SK-N-SH (cell line): ENCODE measurements at regions not wholly inside any gene's neighbourhood (a gene's known extent, or its start where the extent isn't known, plus 50 kb on each side); places are given as distances from the start of the nearest gene placed in this dataset.

Experiments used
- ELF1 ChIP-seq: IDR thresholded peaks from 2 replicates; pipeline ENCODE4 v1.4.0; 2012
- TF ChIP-seq, protein P1 (sequence below): fragments of 200-600 bp; sonication (generic); IDR thresholded peaks from 2 replicates; pipeline ENCODE4 v1.6.1; 2017; ENCODE audit warnings: antibody characterized with exemption, mild to moderate bottlenecking, moderate library complexity

DNA sequence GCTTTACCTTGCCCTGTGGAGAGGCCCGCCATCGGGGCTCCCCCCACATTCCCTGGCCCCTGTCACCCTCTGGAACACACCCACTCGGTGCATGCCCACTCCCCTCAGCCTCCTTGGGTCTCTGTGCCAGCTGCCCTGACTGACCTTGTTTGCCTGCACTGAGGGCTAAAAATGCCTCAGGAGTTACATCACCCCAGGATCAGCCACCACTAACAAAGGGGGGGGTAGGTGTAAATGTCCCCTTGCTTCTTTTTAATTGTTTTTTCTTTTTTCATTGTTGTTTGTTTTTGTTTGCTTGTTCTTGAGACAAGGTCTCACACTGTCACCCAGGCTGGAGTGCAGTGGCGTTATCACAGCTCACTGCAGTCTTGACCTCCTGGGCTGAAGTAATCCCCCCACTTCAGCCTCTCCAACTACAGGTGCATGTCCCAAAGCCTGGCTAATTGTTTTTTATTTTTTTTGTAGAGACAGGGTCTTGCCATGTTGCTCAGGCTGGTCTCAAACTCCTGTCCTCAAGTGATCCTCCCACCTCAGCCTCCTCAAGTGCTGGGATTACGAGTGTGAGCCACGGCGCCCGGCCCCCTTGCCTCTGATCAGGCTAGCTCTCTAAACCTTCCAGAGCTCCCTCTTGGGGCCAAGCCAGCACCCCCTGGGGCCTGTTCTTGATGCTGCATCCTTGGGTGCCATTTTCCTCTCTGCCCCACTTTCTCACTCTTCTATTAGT is 297.1 kb downstream of the UQCRFS1 start:
- TF ChIP-seq ELF1: no peak
- TF ChIP-seq, protein P1, sequence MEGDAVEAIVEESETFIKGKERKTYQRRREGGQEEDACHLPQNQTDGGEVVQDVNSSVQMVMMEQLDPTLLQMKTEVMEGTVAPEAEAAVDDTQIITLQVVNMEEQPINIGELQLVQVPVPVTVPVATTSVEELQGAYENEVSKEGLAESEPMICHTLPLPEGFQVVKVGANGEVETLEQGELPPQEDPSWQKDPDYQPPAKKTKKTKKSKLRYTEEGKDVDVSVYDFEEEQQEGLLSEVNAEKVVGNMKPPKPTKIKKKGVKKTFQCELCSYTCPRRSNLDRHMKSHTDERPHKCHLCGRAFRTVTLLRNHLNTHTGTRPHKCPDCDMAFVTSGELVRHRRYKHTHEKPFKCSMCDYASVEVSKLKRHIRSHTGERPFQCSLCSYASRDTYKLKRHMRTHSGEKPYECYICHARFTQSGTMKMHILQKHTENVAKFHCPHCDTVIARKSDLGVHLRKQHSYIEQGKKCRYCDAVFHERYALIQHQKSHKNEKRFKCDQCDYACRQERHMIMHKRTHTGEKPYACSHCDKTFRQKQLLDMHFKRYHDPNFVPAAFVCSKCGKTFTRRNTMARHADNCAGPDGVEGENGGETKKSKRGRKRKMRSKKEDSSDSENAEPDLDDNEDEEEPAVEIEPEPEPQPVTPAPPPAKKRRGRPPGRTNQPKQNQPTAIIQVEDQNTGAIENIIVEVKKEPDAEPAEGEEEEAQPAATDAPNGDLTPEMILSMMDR: no peak
